GM18867 (cell line): ENCODE measurements at regions not wholly inside any gene's neighbourhood (a gene's known extent, or its start where the extent isn't known, plus 50 kb on each side); places are given as distances from the start of the nearest gene placed in this dataset.
A peak's percentile ranks its signal among the peaks of the same experiment; 100 is the strongest.
"Not testable (repeated sequence)": the region's sequence is repeated elsewhere in the genome, so short reads cannot be mapped to it uniquely, and the experiment has no call there.

Experiments used
- ATAC-seq: cut with Tn5 transposase; IDR thresholded peaks from one replicate; pipeline ENCODE4 v1.9.1; 2021; ENCODE audit warnings: mild to moderate bottlenecking, moderate library complexity; ENCODE audit not compliant: unreplicated experiment

DNA sequence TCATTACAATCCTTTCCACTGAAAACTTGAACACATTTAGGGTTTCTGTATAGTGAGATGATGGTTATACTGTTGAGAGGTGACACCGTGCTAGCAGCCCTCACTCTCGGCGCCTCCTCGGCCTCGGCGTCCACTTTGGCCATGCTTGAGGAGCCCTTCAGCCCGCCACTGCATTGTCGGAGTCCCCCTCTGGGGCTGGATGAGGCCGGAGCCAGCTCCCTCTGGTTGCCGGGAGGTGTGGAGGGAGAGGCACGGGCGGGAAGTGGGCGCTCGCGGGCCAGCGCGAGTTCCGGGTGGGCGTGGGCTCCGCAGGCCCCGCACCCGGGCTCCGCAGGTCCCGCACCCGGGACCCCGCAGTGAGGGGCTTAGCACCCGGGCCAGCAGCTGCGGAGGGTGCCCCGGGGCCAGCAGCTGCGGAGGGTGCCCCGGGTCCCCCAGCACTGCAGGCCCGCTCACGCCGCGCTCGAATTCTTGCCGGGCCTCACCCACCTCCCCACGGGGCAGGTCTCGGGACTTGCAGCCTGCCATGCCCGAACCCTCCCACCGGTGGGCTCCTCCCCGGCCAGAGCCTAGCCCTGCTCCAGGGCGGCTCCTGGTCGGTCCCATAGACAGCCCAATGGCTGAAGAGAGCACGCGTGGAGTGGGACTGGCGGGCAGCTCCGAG is 145.9 kb upstream of the ZNF608 start:
- ATAC-seq, result no peak

- no peak for ATAC-seq
These were observed 148.1 kb upstream of the ZNF608 start for GRCh38 chr5:124894541-124894940.

DNA sequence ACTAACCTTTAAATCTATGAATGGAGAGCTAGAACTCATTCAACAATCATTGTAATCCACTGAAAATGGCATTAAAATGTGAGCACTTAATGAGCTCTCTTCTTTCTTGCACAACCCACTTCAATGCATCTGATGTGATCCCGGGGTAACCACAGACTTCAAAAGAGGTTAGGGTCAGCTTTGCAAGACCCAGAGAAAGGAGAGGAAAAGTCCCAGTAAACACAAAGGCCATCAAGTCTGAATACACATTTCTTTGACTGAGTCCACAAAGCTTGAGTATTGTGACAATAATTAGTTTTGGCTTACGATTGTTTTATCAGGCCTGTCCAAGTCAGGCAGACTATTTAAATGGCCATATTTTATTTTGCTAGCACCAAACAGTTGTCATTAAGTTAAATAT is 148.8 kb upstream of the ZNF608 start:
- ATAC-seq, result no peak

DNA sequence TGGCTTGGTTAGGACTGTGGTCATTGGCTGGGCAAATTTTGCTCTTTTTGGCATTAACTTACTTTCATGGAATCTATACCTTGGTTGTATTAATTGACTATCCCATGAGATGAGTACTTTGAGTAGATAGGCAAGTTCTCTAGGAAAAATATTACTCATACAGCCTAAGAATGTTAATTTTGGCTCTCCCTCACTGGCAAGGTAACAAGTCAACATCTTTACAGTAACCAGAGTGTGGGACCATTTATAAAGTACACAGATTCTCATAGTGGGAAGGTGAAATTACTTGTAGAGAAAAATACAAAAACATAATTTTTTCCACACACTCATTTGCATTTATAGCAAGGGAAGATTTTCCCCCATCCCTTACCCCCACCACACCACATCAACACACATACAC is 154.6 kb upstream of the ZNF608 start:
- no peak for ATAC-seq

GRCh38 chr5:124902097-124902821 is 155.8 kb upstream of the ZNF608 start:
- peak; percentile 100 for ATAC-seq

DNA sequence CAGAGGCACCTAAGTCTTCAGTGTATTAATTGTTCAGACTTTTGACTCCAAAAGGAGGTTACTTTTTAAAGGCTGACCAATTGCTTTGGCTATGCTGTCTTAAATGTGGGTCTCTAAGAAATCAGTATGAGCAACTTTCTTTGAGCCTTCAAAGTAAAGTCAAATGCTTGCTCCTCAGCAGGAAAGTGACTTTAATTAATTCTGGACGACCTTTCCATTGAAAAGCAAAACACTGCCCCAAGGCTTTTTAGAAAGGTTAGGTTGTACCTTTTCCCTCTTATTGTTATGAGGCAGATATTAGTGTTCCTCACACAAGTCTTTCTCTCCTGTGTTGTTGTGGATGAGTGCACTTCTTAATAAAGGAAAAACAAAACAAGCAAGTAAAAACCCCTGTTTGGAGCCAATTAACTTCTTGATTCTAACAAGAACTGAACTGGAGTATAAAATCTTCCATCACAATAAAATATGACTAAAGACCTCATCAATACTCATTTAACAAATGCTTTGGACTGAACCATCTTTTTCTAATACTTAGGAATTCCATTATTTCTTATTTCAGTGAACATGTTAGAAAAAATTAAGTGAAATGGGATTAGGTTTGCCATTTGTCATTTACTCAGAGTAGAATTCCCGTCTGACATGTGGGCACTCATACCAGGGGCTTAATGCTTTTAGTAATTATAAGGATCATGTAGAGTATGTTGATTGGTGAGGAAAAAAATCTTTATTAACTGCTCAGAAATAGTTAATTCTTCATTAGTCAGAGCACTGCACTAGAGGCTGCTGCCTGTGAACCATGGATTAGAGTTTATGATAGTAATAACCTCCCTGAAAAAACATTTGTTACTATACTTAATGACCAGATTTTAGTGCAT is 159.1 kb upstream of the ZNF608 start:
- no peak for ATAC-seq

DNA sequence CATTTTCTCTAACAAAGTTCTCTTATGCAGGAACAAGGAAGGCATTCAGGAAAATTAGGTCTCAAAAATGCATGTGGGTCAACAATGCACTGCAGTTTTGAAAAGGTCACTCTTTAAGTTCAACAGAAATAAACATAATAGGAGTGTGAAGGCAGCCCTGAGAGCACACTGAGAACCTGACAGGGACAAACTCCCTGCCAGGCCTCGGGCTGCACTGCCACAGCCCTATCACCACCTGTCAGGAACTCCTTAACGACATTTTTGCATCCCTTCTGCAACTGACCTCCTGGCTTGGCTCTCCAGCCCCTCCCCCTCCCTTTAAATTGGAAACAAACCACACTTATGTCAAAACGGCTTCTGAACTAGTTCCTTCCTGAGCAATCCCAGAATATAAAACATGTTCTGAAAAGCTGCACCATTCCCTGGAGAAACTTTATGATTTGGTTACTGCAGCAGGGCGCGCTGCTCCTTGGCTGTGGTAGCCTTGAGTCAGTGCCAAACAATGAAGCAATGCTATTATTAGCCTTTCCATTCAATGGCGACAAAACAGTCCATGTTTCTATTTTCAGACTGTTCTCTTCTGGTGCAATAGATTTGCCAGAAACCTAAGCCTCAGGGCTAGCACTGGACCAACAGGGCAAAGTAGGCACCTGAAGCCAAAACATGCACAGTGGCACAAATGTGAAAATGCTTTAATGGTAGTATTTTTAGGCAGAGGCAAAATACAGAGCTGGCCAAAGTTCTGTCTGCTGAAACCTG is 160.1 kb upstream of the ZNF608 start:
- no peak for ATAC-seq

DNA sequence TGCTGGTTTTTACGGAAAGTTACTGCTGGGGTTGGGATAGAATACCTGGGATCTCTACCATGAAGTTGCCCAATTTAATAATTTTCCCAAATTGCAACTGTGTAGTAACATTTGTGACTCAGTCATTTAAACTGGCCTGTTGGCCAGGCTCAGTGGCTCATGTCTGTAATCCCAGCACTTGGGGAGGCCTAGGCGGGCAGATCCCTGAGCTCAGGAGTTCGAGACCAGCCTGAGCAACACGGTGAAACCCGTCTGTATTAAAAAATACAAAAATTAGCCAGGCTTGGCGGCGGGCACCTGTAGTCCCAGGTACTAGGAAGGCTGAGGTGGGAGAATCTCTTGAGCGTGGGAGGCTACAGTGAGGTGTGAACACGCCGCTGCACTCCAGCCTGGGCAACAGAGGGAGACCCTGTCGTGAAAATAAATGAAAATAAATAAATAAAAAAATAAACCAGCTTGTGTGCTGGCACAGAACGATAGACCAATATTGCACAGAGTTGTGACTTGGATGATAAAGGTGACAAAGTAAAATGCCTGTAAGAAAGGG is 160.7 kb upstream of the ZNF608 start:
- no peak for ATAC-seq

GRCh38 chr5:124908581-124909451 is 162.4 kb upstream of the ZNF608 start:
- peak; percentile 91 for ATAC-seq

- no peak for ATAC-seq
These were observed 163.3 kb upstream of the ZNF608 start for GRCh38 chr5:124909734-124910133.

DNA sequence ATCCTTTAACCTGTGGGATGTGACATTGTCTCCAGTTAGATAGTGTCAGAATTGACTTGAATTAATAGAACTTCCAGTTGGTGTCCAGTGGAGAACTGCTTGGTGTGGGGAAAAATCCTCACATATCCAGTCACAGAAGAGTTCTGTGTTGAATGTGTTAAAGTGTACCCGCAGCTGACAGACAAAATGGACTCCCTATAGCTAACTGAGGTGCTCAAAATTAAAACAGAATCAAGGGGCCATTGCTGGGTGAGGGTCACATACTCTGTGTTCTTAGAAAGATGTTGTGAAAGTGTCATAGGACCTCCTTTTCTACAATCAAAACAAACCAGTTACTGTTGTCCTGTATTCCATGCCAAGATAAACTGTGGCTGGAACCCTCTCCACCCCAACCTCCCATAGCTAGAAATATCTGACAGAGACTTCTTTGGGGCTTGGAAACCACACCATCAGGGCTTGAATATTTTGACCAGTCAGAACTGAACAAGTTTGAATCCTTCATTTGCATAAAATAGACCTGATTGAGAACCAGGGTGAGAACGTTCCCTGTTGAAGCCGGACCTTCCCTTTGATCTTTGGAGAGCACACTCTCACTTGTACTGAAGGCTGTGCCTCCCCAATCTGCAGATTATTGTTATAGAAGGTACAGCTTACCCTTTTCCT is 164.0 kb upstream of the ZNF608 start:
- peak; percentile 65 for ATAC-seq

GRCh38 chr5:124912638-124913328 is 166.3 kb upstream of the ZNF608 start:
- no peak for ATAC-seq

GRCh38 chr5:124913329-124913653 is 166.9 kb upstream of the ZNF608 start:
- no peak for ATAC-seq

GRCh38 chr5:124916313-124916712 is 169.9 kb upstream of the ZNF608 start:
- not testable (repeated sequence) for ATAC-seq

DNA sequence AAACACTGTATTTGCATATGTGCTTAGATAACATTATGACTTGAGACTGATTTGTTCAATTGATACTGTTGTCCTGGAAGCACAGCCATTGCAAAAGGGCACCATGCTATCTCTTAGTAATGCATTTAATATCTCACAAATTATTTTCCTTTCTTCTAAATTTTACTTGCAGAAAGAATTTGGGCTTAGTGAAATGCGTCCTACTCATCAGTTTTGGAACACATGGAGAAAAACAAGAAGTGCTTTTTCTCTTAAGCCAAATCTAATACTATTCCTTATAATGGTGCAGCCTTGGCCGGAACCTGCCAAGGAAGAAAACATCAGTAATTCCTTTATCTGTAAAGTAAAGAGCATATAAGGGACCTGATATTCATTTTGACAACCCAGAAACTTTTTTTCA is 172.2 kb upstream of the ZNF608 start:
- ATAC-seq, result no peak

DNA sequence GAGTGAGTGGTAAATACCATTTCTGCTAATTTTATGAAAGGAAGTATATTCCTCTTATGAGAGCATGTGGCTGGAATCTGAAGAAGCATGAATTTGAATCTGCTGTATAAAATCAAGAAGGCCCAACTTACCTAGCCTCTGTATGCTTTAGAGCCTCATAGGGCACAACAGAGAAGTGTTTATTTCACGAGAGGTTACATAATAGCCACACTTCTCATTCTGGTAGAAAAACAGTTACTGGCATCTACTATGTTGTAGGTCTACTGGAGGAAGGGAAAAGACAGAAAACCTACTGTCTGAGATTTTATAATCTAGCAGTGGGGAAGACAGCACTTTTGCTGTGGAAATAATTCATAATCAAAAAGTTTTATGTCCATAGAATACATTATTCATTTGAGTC is 172.6 kb upstream of the ZNF608 start:
- no peak for ATAC-seq

DNA sequence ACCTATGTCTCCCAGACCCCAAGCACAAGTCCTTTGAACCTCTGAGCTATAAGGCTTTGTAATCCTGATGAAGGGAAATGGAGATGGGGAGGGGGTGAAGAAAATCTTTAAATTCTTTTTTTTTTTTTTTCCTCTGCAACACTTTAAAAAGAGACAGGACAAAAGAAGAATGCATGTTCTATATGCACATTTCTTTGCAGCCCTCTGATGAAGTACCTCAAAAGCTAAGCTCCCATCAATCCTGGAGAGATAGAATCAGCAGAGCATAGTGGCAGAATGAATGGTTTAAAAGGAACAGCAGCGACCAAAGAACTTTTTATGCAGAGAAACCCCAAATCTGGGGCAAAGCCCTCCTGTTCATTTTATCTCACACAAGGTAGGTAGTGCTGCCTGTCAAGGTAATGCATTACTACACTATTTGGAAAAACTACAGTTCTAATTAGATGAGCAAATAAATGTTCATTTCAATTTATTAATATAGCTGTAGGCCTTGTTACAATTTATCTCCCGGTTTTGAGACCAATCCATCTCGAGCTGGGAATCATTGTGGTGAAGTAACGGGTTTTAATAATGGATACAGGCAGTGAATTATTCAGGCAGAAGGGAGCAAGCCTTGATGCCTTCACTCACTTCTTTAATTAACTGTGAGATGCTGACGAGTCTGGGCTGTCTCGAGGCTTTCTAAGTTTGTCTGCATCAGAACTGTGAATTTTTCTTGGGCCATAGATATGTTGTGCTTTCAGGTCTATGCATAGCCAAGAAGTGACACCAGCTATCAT is 173.5 kb upstream of the ZNF608 start:
- ATAC-seq, result no peak
